Kidney epithelial cell (primary cell): ENCODE measurements at regions not wholly inside any gene's neighbourhood (a gene's known extent, or its start where the extent isn't known, plus 50 kb on each side); places are given as distances from the start of the nearest gene placed in this dataset.
A peak's percentile ranks its signal among the peaks of the same experiment; 100 is the strongest.

Experiments
- DNase-seq: peaks from one replicate; pipeline ENCODE4 v3.0.0-alpha.2; 2010; ENCODE audit warnings: low read depth
- H3K27me3 ChIP-seq: 2 replicates; pipeline ENCODE4 v1.6.0; 2011; ENCODE audit warnings: low read length; ENCODE audit not compliant: control insufficient read depth, insufficient read depth
- H3K36me3 ChIP-seq: 2 replicates; pipeline ENCODE4 v1.5.1; 2011; ENCODE audit warnings: low read length; ENCODE audit not compliant: control insufficient read depth, insufficient read depth
- H3K4me3 ChIP-seq: 2 replicates; pipeline ENCODE4 v1.5.1; 2011; ENCODE audit warnings: low read depth, mild to moderate bottlenecking, control low read depth, low read length
- TF ChIP-seq, protein P1 (sequence below): IDR thresholded peaks from 2 replicates; pipeline ENCODE4 v1.5.1; 2011; ENCODE audit warnings: mild to moderate bottlenecking, moderate library complexity, low read length, control low read depth, inconsistent platforms; ENCODE audit not compliant: insufficient read depth, poor library complexity, severe bottlenecking

DNA sequence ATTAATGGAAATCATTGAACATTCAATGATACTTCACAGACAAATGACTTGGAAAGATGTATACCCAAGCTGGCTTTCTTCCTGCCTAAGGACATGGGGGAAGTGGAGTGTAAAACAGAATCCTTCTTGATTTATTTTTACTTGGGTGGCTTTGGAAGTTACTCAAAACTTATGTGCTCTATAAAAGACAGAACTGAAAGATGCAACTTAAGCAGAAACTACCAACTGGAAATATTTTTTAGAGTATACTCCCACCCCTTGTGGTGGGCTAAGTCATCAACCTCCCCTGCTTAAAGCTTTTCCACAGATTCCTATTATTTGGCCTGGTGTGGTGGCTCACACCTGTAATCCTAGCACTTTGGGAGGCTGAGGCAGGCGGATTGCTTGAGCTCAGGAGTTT, 126.0 kb upstream of the ATP2B1 start:
- DNase-seq = no peak
- H3K27me3 ChIP-seq = no peaks in the 10 kb centered on the region
- TF ChIP-seq, protein P1, sequence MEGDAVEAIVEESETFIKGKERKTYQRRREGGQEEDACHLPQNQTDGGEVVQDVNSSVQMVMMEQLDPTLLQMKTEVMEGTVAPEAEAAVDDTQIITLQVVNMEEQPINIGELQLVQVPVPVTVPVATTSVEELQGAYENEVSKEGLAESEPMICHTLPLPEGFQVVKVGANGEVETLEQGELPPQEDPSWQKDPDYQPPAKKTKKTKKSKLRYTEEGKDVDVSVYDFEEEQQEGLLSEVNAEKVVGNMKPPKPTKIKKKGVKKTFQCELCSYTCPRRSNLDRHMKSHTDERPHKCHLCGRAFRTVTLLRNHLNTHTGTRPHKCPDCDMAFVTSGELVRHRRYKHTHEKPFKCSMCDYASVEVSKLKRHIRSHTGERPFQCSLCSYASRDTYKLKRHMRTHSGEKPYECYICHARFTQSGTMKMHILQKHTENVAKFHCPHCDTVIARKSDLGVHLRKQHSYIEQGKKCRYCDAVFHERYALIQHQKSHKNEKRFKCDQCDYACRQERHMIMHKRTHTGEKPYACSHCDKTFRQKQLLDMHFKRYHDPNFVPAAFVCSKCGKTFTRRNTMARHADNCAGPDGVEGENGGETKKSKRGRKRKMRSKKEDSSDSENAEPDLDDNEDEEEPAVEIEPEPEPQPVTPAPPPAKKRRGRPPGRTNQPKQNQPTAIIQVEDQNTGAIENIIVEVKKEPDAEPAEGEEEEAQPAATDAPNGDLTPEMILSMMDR = no peak
- H3K36me3 ChIP-seq = no peaks in the 10 kb centered on the region
- no peak overlapping the region for H3K4me3 ChIP-seq

DNA sequence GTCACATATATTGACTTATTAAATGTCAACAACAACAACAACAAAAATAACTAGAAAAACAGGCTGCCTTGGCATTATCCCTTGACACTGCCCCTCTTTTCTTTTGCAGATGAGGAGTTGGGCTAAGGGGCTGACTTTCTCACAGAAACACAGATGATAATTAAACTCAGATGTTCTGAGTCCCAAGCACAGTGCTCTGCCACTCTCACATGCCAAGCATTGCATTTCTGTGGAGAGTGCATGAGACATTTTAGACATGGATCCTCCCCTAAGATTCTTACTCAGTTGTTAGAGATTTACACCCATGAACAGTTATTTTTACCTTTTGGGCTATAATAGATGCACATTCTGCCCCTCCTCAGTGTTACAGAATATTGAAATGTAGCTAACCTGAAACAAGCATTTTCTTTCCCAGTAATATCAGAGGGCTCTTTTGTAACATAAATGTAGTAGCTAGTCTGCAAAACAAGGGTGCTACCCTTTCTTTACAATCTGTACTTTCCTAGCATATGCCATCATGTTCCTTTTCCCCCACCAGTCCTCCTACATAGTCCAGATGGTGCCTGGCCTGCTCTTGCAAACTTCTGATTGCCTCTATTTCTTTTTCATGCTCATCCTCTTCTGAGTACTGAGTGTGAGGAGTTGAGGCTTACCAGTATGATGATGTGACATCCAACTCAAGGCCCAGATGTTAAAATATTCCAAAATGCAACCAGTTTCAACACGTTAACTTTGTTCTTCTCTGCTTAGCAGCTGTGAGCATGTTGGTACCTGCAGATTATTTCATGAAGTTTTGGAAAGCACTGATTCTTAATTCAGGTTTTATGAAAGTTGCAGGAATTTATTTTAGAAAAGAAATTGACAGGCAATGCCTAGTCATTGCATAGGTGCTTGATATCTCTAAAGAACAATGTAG, 125.0 kb upstream of the ATP2B1 start:
- no peaks in the 10 kb centered on the region for H3K27me3 ChIP-seq
- H3K36me3 ChIP-seq = no peaks in the 10 kb centered on the region
- TF ChIP-seq, protein P1 = no peak
- no peak for DNase-seq
- H3K4me3 ChIP-seq = no peak overlapping the region

DNA sequence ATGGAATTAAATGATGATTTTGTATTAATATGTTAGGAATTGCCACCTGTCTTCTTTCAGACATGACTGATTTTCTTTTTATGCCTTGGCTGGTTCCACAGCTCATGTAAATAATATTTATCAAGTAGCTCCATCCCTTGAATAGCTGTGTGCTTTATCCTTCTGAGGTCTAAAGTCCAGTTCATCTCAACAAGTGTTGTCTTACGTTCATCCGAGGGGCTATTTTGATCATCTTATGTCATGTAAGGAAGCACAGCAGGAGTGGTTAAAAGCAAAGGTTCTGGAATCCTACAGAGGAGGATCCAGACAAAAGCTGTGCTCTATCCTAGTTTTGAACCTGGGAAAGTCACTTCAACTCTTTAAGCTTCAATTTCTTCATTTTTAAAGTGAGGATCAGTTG, 123.7 kb upstream of the ATP2B1 start:
- Histone ChIP-seq H3K4me3 (no peak overlapping the region), H3K27me3 (no peaks in the 10 kb centered on the region), H3K36me3 (no peaks in the 10 kb centered on the region)
- no peak for DNase-seq
- TF ChIP-seq, protein P1 = no peak

DNA sequence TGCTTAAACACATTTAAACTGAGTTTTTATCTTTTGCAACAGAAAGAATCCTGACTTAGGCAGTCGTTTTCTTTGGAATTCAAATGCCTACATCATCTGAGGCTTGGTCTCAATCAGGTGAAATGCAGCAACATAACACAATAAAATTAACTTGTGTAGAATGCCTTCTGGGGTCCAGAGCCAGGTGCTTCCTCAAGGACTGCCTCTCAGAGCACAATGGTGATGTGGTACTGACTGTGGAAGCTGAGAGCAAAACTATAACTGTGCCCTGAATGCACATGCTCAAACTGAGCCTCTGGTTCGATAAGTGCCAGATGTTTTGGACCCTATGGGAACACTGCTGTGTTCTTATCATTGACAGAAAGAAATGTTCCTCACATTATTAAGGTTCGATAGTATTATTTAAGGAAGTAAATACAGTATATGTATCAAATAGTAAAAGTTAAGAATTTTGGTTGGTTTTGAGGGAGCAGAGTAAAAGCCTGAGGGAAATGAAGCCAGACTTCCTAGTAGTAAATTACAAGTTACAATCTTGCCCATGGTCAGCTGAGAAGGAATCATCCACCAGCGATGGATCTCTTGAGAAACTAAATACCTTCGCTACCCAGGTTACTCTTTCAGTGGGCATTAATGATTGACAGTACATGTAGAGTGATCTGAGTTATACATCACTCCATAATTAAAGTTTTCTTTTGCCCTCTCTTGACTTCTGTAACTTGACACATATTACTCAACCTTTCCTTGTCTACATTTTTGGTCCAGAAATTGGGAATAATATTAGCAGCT, 122.9 kb upstream of the ATP2B1 start:
- Histone ChIP-seq H3K36me3 (no peaks in the 10 kb centered on the region), H3K4me3 (no peak overlapping the region), H3K27me3 (no peaks in the 10 kb centered on the region)
- DNase-seq = peak; percentile 18
- TF ChIP-seq, protein P1 = no peak

DNA sequence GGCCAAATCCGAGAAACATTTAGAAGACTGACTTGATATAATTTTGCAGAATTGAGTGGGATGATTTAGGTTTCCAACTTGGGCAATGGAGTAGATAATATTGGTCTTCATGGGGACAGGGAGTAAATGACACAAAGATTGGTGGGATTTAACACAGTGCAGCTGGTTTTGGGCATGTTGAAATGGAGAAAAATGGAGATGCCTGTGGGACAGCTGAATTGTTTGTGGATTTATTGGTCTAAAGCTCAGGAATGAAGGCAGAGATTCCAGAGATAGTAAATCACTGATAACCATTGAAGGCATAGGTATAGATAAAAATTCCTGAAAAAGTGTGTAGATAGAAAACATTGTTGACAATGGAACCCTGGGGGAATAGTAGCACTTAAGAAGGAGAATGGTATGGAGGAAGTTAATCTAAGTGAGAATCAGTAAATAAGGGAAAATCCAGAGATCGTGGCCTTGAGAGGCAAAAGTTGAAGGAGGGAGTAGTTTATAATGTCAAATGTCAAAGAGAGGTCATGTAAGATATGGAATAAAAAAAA, 120.9 kb upstream of the ATP2B1 start:
- no peak for DNase-seq
- Histone ChIP-seq H3K36me3 (no peaks in the 10 kb centered on the region), H3K27me3 (no peaks in the 10 kb centered on the region), H3K4me3 (no peak overlapping the region)
- TF ChIP-seq, protein P1 = no peak
